Loucy (cell line): ENCODE measurements at regions not wholly inside any gene's neighbourhood (a gene's known extent, or its start where the extent isn't known, plus 50 kb on each side); places are given as distances from the start of the nearest gene placed in this dataset.

Experiments
- EZH2phosphoT487 ChIP-seq: fragments of 200-600 bp; IDR thresholded peaks from 2 replicates; pipeline ENCODE4 v1.6.1; 2018; ENCODE audit warnings: antibody characterized with exemption, mild to moderate bottlenecking, moderate library complexity, borderline replicate concordance
- TF ChIP-seq, protein P1 (sequence below): fragments of 200-600 bp; sonication (generic); conservative IDR thresholded peaks from 2 replicates; pipeline ENCODE4 v1.5.1; 2014; ENCODE audit warnings: mild to moderate bottlenecking, antibody characterized with exemption, low read length

DNA sequence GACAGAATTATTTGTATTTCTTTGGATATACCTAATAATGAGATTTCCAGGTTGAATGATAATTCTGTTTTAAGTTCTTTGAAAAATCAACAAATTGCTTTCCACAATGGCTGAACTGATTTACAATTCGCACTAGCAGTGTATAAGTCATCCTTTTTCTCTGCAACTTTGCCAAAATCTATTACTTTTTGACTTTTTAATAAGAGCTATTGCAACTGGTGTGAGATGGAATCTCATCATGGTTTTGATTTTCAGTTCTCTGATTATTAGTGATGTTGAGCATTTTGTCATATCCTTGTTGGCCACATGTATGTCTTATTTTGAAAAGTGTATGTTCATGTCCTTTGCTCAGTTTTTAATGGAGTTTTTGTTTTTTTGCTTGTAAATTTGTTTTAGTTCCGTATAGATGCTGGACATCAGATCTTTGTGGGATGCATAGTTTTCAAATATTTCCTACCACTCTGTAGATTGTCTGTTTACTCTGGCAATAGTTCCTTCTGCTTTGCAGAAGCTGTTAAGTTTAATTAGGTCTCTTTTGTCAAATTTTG lies 409.8 kb upstream of the CITED2 start:
- TF ChIP-seq, protein P1, sequence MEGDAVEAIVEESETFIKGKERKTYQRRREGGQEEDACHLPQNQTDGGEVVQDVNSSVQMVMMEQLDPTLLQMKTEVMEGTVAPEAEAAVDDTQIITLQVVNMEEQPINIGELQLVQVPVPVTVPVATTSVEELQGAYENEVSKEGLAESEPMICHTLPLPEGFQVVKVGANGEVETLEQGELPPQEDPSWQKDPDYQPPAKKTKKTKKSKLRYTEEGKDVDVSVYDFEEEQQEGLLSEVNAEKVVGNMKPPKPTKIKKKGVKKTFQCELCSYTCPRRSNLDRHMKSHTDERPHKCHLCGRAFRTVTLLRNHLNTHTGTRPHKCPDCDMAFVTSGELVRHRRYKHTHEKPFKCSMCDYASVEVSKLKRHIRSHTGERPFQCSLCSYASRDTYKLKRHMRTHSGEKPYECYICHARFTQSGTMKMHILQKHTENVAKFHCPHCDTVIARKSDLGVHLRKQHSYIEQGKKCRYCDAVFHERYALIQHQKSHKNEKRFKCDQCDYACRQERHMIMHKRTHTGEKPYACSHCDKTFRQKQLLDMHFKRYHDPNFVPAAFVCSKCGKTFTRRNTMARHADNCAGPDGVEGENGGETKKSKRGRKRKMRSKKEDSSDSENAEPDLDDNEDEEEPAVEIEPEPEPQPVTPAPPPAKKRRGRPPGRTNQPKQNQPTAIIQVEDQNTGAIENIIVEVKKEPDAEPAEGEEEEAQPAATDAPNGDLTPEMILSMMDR = no peak
- no peak for TF ChIP-seq EZH2phosphoT487
